PC-9 (cell line): ENCODE measurements at regions not wholly inside any gene's neighbourhood (a gene's known extent, or its start where the extent isn't known, plus 50 kb on each side); places are given as distances from the start of the nearest gene placed in this dataset.

ENCODE experiments used
- BruUV-seq: library from RNA; stranded (reverse); fragments of 400-500 nt; replicated peaks from 2 replicates; lab custom pipeline; 2021; lab: Mats Ljungman, UMichigan
- CTCF ChIA-PET: fragments of 300-600 bp; sonication (Branson Sonifier 250); formaldehyde crosslinking; loops from one replicate; lab custom pipeline; 2022; ENCODE audit warnings: antibody characterized with exemption; lab: Charles Lee
- POLR2A ChIA-PET: fragments of 300-600 bp; sonication (Branson Sonifier 250); formaldehyde crosslinking; loops from one replicate; lab custom pipeline; 2022; ENCODE audit warnings: antibody characterized with exemption; ENCODE audit not compliant: unreplicated experiment; lab: Charles Lee
- DNase-seq, 2 experiments: peaks; one replicate each; pipeline versions ENCODE4 v3.0.0 to v3.0.0-alpha.2; 2015 to 2022; ENCODE audit warnings: mixed read lengths in 1 of 2
- H2AFZ ChIP-seq: fragments of 200-600 bp; sonication (generic); 2 replicates; pipeline ENCODE4 v1.8.1; 2017; ENCODE audit warnings: antibody characterized with exemption
- H3F3A ChIP-seq: fragments of 200-600 bp; sonication (generic); 2 replicates; pipeline ENCODE4 v1.8.1; 2017; ENCODE audit warnings: antibody characterized with exemption, mild to moderate bottlenecking, low read depth; ENCODE audit not compliant: insufficient read depth
- H3K27ac ChIP-seq: fragments of 200-600 bp; sonication (generic); 2 replicates; pipeline ENCODE4 v1.6.1; 2016; ENCODE audit warnings: mixed run types
- H3K27me3 ChIP-seq: fragments of 200-600 bp; sonication (generic); 2 replicates; pipeline ENCODE4 v1.6.1; 2016; ENCODE audit warnings: low read depth, mixed run types; ENCODE audit not compliant: insufficient read depth
- H3K36me3 ChIP-seq: fragments of 200-600 bp; sonication (generic); 2 replicates; pipeline ENCODE4 v1.6.1; 2016; ENCODE audit warnings: low read depth, mixed run types
- H3K4me1 ChIP-seq: fragments of 200-600 bp; sonication (generic); replicated peaks from 2 replicates; pipeline ENCODE4 v1.6.1; 2016; ENCODE audit warnings: mixed run types; ENCODE audit not compliant: insufficient read depth
- H3K4me2 ChIP-seq: fragments of 200-600 bp; sonication (generic); 2 replicates; pipeline ENCODE4 v1.6.1; 2017; ENCODE audit warnings: mixed run types
- H3K4me3 ChIP-seq: fragments of 200-600 bp; sonication (generic); 2 replicates; pipeline ENCODE4 v1.6.1; 2016; ENCODE audit warnings: mixed run types
- H3K79me2 ChIP-seq: fragments of 200-600 bp; sonication (generic); 2 replicates; pipeline ENCODE4 v1.6.1; 2017; ENCODE audit warnings: low read depth, mixed run types
- H3K9me2 ChIP-seq: fragments of 200-600 bp; sonication (generic); 2 replicates; pipeline ENCODE4 v1.8.1; 2017; ENCODE audit warnings: mild to moderate bottlenecking; ENCODE audit not compliant: insufficient read depth
- H3K9me3 ChIP-seq: fragments of 200-600 bp; sonication (generic); 2 replicates; pipeline ENCODE4 v1.8.1; 2016; ENCODE audit warnings: low read depth; ENCODE audit not compliant: insufficient read depth
- H4K20me1 ChIP-seq: fragments of 200-600 bp; sonication (generic); 2 replicates; pipeline ENCODE4 v1.8.1; 2017; ENCODE audit not compliant: insufficient read depth
- CTCF ChIP-seq: fragments of 200-600 bp; sonication (generic); conservative IDR thresholded peaks from 2 replicates; pipeline ENCODE4 v1.6.1; 2017; ENCODE audit warnings: mixed run types, antibody characterized with exemption, mild to moderate bottlenecking, moderate library complexity
- EZH2 ChIP-seq: fragments of 200-600 bp; sonication (generic); IDR thresholded peaks from 2 replicates; pipeline ENCODE4 v1.8.0; 2017; ENCODE audit warnings: antibody characterized with exemption, low read depth
- intact Hi-C: fragments of 100-400 bp; cut with micrococcal nuclease; formaldehyde crosslinking; loops from one replicate; pipeline ENCODE4 v1.10.0; 2022; ENCODE audit not compliant: unreplicated experiment

GRCh38 chr3:55305696-55306485 is 181.2 kb downstream of the WNT5A start:
- Histone ChIP-seq H2AFZ (no peak overlapping the region), H3K4me1 (no peaks in the 10 kb centered on the region), H3K27ac (no peak overlapping the region), H3K9me3 (no peaks in the 10 kb centered on the region), H3K9me2 (no peaks in the 10 kb centered on the region), H3F3A (no peaks in the 10 kb centered on the region), H3K4me3 (no peak overlapping the region), H3K27me3 (no peaks in the 10 kb centered on the region), H3K79me2 (no peaks in the 10 kb centered on the region), H3K4me2 (no peak overlapping the region), H3K36me3 (no peaks in the 10 kb centered on the region), H4K20me1 (no peaks in the 10 kb centered on the region)
- POLR2A ChIA-PET = no interaction called here
- TF ChIP-seq EZH2 = no peak
- no peak for TF ChIP-seq CTCF
- BruUV-seq = no TSS peak
- DNase-seq = no peak
- CTCF ChIA-PET = no interaction called here
- intact Hi-C loops = no loop called here

- Histone ChIP-seq H3K4me1 (no peaks in the 10 kb centered on the region), H3K79me2 (no peaks in the 10 kb centered on the region), H3K9me3 (no peaks in the 10 kb centered on the region), H3K27ac (no peak overlapping the region), H3K4me2 (no peak overlapping the region), H2AFZ (no peak overlapping the region), H3K4me3 (no peak overlapping the region), H3K9me2 (no peaks in the 10 kb centered on the region), H3F3A (no peaks in the 10 kb centered on the region), H3K27me3 (no peaks in the 10 kb centered on the region), H3K36me3 (no peaks in the 10 kb centered on the region), H4K20me1 (no peaks in the 10 kb centered on the region)
- no TSS peak for BruUV-seq
- TF ChIP-seq EZH2 (no peak), CTCF (no peak)
- ChIA-PET CTCF (no interaction called here), POLR2A (no interaction called here)
- DNase-seq = no peak
- intact Hi-C loops = no loop called here
Observed at GRCh38 chr3:55300701-55301100, 186.4 kb downstream of the WNT5A start.

GRCh38 chr3:55297706-55298105 is 189.4 kb downstream of the WNT5A start:
- intact Hi-C loops = no loop called here
- Histone ChIP-seq H3K9me2 (no peaks in the 10 kb centered on the region), H3F3A (no peaks in the 10 kb centered on the region), H4K20me1 (no peaks in the 10 kb centered on the region), H2AFZ (no peak overlapping the region), H3K79me2 (no peaks in the 10 kb centered on the region), H3K4me1 (no peaks in the 10 kb centered on the region), H3K27ac (no peak overlapping the region), H3K27me3 (no peaks in the 10 kb centered on the region), H3K9me3 (no peaks in the 10 kb centered on the region), H3K4me3 (no peak overlapping the region), H3K36me3 (no peaks in the 10 kb centered on the region), H3K4me2 (no peak overlapping the region)
- no TSS peak for BruUV-seq
- ChIA-PET POLR2A (no interaction called here), CTCF (no interaction called here)
- DNase-seq = no peak
- no peak for TF ChIP-seq CTCF
- no peak for TF ChIP-seq EZH2
